BE2C (cell line): ENCODE measurements at regions not wholly inside any gene's neighbourhood (a gene's known extent, or its start where the extent isn't known, plus 50 kb on each side); places are given as distances from the start of the nearest gene placed in this dataset.

ENCODE experiments used
- DNase-seq: peaks from one replicate; pipeline ENCODE4 v3.0.0-alpha.2; 2020
- H3K27me3 ChIP-seq: fragments of 250-450 bp; sonication (Bioruptor Pico); 2 replicates; pipeline ENCODE4 v1.5.1; 2020; ENCODE audit warnings: mild to moderate bottlenecking
- H3K36me3 ChIP-seq: fragments of 250-450 bp; sonication (Bioruptor Pico); 2 replicates; pipeline ENCODE4 v1.5.1; 2020; ENCODE audit warnings: mild to moderate bottlenecking
- H3K4me1 ChIP-seq: fragments of 250-450 bp; sonication (Bioruptor Pico); 2 replicates; pipeline ENCODE4 v1.5.1; 2020
- H3K4me3 ChIP-seq: 2 replicates; pipeline ENCODE4 v1.5.1; 2011; ENCODE audit warnings: low read depth, low read length
- H3K9me3 ChIP-seq: fragments of 250-450 bp; sonication (Bioruptor Pico); 2 replicates; pipeline ENCODE4 v1.5.1; 2020
- CTCF ChIP-seq: IDR thresholded peaks from 2 replicates; pipeline ENCODE4 v1.5.1; 2012; ENCODE audit warnings: mild to moderate bottlenecking, low read depth, low read length

GRCh38 chr3:176958560-176958959 lies 238.7 kb downstream of the TBL1XR1 start:
- H3K27me3 ChIP-seq: no peaks in the 10 kb centered on the region
- DNase-seq: no peak
- no peaks in the 10 kb centered on the region for H3K36me3 ChIP-seq
- no peaks in the 10 kb centered on the region for H3K4me1 ChIP-seq
- no peak overlapping the region for H3K4me3 ChIP-seq
- H3K9me3 ChIP-seq: no peaks in the 10 kb centered on the region
- no peak for TF ChIP-seq CTCF

- TF ChIP-seq CTCF: no peak
Measured at GRCh38 chr3:176954517-176954916, 242.8 kb downstream of the TBL1XR1 start.

GRCh38 chr3:176953106-176954060 lies 243.9 kb downstream of the TBL1XR1 start:
- TF ChIP-seq CTCF: no peak
- Histone ChIP-seq H3K27me3 (no peaks in the 10 kb centered on the region), H3K36me3 (no peaks in the 10 kb centered on the region), H3K4me3 (no peak overlapping the region), H3K9me3 (no peaks in the 10 kb centered on the region; the same call in 1 of the 2 replicates), H3K4me1 (no peaks in the 10 kb centered on the region)
- no peak for DNase-seq

More at GRCh38 chr3:176954517-176954916, 242.8 kb downstream of the TBL1XR1 start:
- DNase-seq: no peak
- no peaks in the 10 kb centered on the region for H3K4me1 ChIP-seq
- no peak overlapping the region for H3K4me3 ChIP-seq
- no peaks in the 10 kb centered on the region for H3K27me3 ChIP-seq
- H3K36me3 ChIP-seq: no peaks in the 10 kb centered on the region
- H3K9me3 ChIP-seq: no peaks in the 10 kb centered on the region

GRCh38 chr3:176951586-176952292 lies 245.5 kb downstream of the TBL1XR1 start:
- Histone ChIP-seq H3K4me3 (no peak overlapping the region), H3K4me1 (0 out of 2 replicates have a peak, but pooled peaks cover 2% of the 10 kb centered on the region), H3K9me3 (no peaks in the 10 kb centered on the region; the same call in 1 of the 2 replicates), H3K36me3 (no peaks in the 10 kb centered on the region), H3K27me3 (no peaks in the 10 kb centered on the region)
- no peak for TF ChIP-seq CTCF
- DNase-seq: no peak

GRCh38 chr3:176951144-176951543 lies 246.1 kb downstream of the TBL1XR1 start:
- H3K27me3 ChIP-seq: no peaks in the 10 kb centered on the region
- no peak overlapping the region for H3K4me3 ChIP-seq
- H3K36me3 ChIP-seq: no peaks in the 10 kb centered on the region
- no peaks in the 10 kb centered on the region; the same call in 1 of the 2 replicates for H3K9me3 ChIP-seq
- TF ChIP-seq CTCF: no peak
- no peak for DNase-seq
- H3K4me1 ChIP-seq: 0 out of 2 replicates have a peak, but pooled peaks cover 2% of the 10 kb centered on the region
